Fibroblast of lung (primary cell): ENCODE measurements at regions not wholly inside any gene's neighbourhood (a gene's known extent, or its start where the extent isn't known, plus 50 kb on each side); places are given as distances from the start of the nearest gene placed in this dataset.

Experiments
- DNase-seq, 2 donors: peaks; one replicate each; pipeline versions ENCODE4 v3.0.0 to v3.0.0-alpha.2; 2010; ENCODE audit warnings: low read depth in 2 of 2
- H2AFZ ChIP-seq: 2 replicates; pipeline ENCODE4 v1.5.1; 2012; ENCODE audit warnings: low read length, control low read depth, inconsistent platforms
- H3K27ac ChIP-seq: 2 replicates; pipeline ENCODE4 v1.5.1; 2011; ENCODE audit warnings: low read length, control low read depth; ENCODE audit not compliant: insufficient read depth
- H3K27me3 ChIP-seq: 2 replicates; pipeline ENCODE4 v1.5.1; 2011; ENCODE audit warnings: mild to moderate bottlenecking, low read length; ENCODE audit not compliant: control insufficient read depth, insufficient read depth
- H3K36me3 ChIP-seq: 2 replicates; pipeline ENCODE4 v1.5.1; 2011; ENCODE audit warnings: low read length; ENCODE audit not compliant: control insufficient read depth, insufficient read depth
- H3K4me1 ChIP-seq: 2 replicates; pipeline ENCODE4 v1.5.1; 2011; ENCODE audit warnings: low read length; ENCODE audit not compliant: control insufficient read depth, insufficient read depth; ENCODE audit errors: extremely low read depth
- H3K4me2 ChIP-seq: 2 replicates; pipeline ENCODE4 v1.5.1; 2011; ENCODE audit warnings: low read length, control low read depth; ENCODE audit not compliant: insufficient read depth; ENCODE audit errors: extremely low read depth
- H3K4me3 ChIP-seq, 4 experiments: fragments of 200-600 bp in 1 of 4; sonication (generic) in 1 of 4; replicated peaks in 1 of 4; 2 replicates each; pipeline ENCODE4 v1.5.1; 2011 to 2016; ENCODE audit warnings: low read length in 4 of 4, low read depth in 3 of 4, mild to moderate bottlenecking in 3 of 4, control low read depth in 2 of 4, inconsistent platforms in 1 of 4, mixed read lengths in 1 of 4; ENCODE audit not compliant: insufficient read depth in 1 of 4; ENCODE audit errors: control extremely low read depth in 1 of 4
- H3K79me2 ChIP-seq: 2 replicates; pipeline ENCODE4 v1.5.1; 2012; ENCODE audit warnings: mild to moderate bottlenecking, low read length, inconsistent platforms; ENCODE audit not compliant: control insufficient read depth, insufficient read depth
- H3K9ac ChIP-seq: 2 replicates; pipeline ENCODE4 v1.5.1; 2011; ENCODE audit warnings: mild to moderate bottlenecking, low read length, control low read depth; ENCODE audit not compliant: insufficient read depth
- H3K9me3 ChIP-seq: 2 replicates; pipeline ENCODE4 v1.5.1; 2012; ENCODE audit warnings: low read depth, low read length; ENCODE audit not compliant: control insufficient read depth, insufficient read depth
- H4K20me1 ChIP-seq: 2 replicates; pipeline ENCODE4 v1.5.1; 2011; ENCODE audit warnings: low read length; ENCODE audit not compliant: control insufficient read depth, insufficient read depth; ENCODE audit errors: extremely low read depth
- CTCF ChIP-seq, 2 donors: IDR thresholded peaks in 1 of 2; conservative IDR thresholded peaks in 1 of 2; 1 replicate in 1 of 2; 2 replicates in 1 of 2; pipeline ENCODE4 v1.5.1; 2011 to 2012; ENCODE audit warnings: low read length in 2 of 2, control low read depth in 1 of 2, inconsistent platforms in 1 of 2, low read depth in 1 of 2, mild to moderate bottlenecking in 1 of 2
- EZH2 ChIP-seq: IDR thresholded peaks from 2 replicates; pipeline ENCODE4 v1.5.1; 2012; ENCODE audit warnings: low read length, control low read depth, mild to moderate bottlenecking; ENCODE audit errors: missing control alignments

- Histone ChIP-seq H3K4me3 (no peak overlapping the region), H4K20me1 (no peaks in the 10 kb centered on the region), H3K9me3 (no peaks in the 10 kb centered on the region), H3K36me3 (no peaks in the 10 kb centered on the region), H3K4me2 (no peak overlapping the region), H3K27ac (no peak overlapping the region), H3K79me2 (no peaks in the 10 kb centered on the region), H2AFZ (no peak overlapping the region), H3K9ac (no peak overlapping the region), H3K27me3 (no peaks in the 10 kb centered on the region), H3K4me1 (no peaks in the 10 kb centered on the region)
- TF ChIP-seq CTCF (conservative IDR thresholded peaks at IDR 0.05 in 1 of 2, IDR thresholded peaks at IDR 0.05 in 1 of 2; ENCODE audit: low read depth in 1 of 2, low read length in 2 of 2): no peak
- no peak for TF ChIP-seq EZH2
- DNase-seq: no peak
Measured at GRCh38 chr7:124366118-124366517, 333.3 kb upstream of the TMEM229A start.

- no peak overlapping the region for H3K27ac ChIP-seq
- H4K20me1 ChIP-seq: no peaks in the 10 kb centered on the region
- no peak overlapping the region for H3K4me3 ChIP-seq
- no peak overlapping the region for H3K9ac ChIP-seq
- no peak overlapping the region for H3K4me2 ChIP-seq
- no peak for TF ChIP-seq CTCF (conservative IDR thresholded peaks at IDR 0.05 in 1 of 2, IDR thresholded peaks at IDR 0.05 in 1 of 2; ENCODE audit: low read depth in 1 of 2, low read length in 2 of 2)
- no peak for TF ChIP-seq EZH2
- no peak overlapping the region for H2AFZ ChIP-seq
- no peaks in the 10 kb centered on the region for H3K79me2 ChIP-seq
- no peaks in the 10 kb centered on the region for H3K9me3 ChIP-seq
- no peaks in the 10 kb centered on the region for H3K36me3 ChIP-seq
- no peaks in the 10 kb centered on the region for H3K4me1 ChIP-seq
- DNase-seq: no peak
- H3K27me3 ChIP-seq: no peaks in the 10 kb centered on the region
Measured at GRCh38 chr7:124364283-124364682, 331.4 kb upstream of the TMEM229A start.

GRCh38 chr7:124354201-124354600 is 321.3 kb upstream of the TMEM229A start:
- Histone ChIP-seq H3K36me3 (no peaks in the 10 kb centered on the region), H4K20me1 (no peaks in the 10 kb centered on the region), H3K27me3 (no peaks in the 10 kb centered on the region), H3K9me3 (no peaks in the 10 kb centered on the region), H3K9ac (no peak overlapping the region), H2AFZ (no peak overlapping the region), H3K4me3 (no peak overlapping the region), H3K27ac (no peak overlapping the region), H3K4me2 (no peak overlapping the region), H3K79me2 (no peaks in the 10 kb centered on the region), H3K4me1 (no peaks in the 10 kb centered on the region)
- TF ChIP-seq CTCF (conservative IDR thresholded peaks at IDR 0.05 in 1 of 2, IDR thresholded peaks at IDR 0.05 in 1 of 2; ENCODE audit: low read depth in 1 of 2, low read length in 2 of 2): no peak
- no peak for TF ChIP-seq EZH2
- no peak for DNase-seq
